HEK293 (cell line): ENCODE measurements at regions not wholly inside any gene's neighbourhood (a gene's known extent, or its start where the extent isn't known, plus 50 kb on each side); places are given as distances from the start of the nearest gene placed in this dataset.

Source experiments
- CTCF ChIA-PET: fragments of 350-600 bp; formaldehyde crosslinking; extraction: SDS; loops from one replicate; lab custom pipeline; 2021; ENCODE audit warnings: antibody characterized with exemption; lab: Yijun Ruan, JAX
- POLR2A ChIA-PET: fragments of 300-600 bp; formaldehyde crosslinking; extraction: SDS; loops from one replicate; lab custom pipeline; 2020; ENCODE audit warnings: antibody characterized with exemption, inconsistent platforms; lab: Yijun Ruan, JAX
- H3K27ac ChIP-seq: fragments of 200-500 bp; sonication (Bioruptor generic); 2 replicates; pipeline ENCODE4 v1.5.1; 2014; ENCODE audit warnings: low read depth, low read length, control low read depth, inconsistent platforms; ENCODE audit errors: extremely low read depth
- H3K36me3 ChIP-seq, 2 experiments: fragments of 200-500 bp in 1 of 2; sonication (Bioruptor generic) in 1 of 2; 1 replicate in 1 of 2; 2 replicates in 1 of 2; pipeline ENCODE4 v1.5.1; 2014 to 2017; ENCODE audit warnings: inconsistent platforms in 2 of 2, low read length in 2 of 2; ENCODE audit not compliant: control insufficient read depth in 2 of 2, insufficient read depth in 1 of 2
- H3K4me1 ChIP-seq: fragments of 200-500 bp; sonication (Bioruptor generic); 2 replicates; pipeline ENCODE4 v1.5.1; 2014; ENCODE audit warnings: mild to moderate bottlenecking, low read length, inconsistent platforms; ENCODE audit not compliant: control insufficient read depth, insufficient read depth
- H3K4me3 ChIP-seq: 2 replicates; pipeline ENCODE4 v1.5.1; 2011; ENCODE audit warnings: low read depth, mild to moderate bottlenecking, control low read depth, low read length, moderate library complexity
- H3K9me3 ChIP-seq: fragments of 200-500 bp; sonication (Bioruptor generic); 2 replicates; pipeline ENCODE4 v1.5.1; 2014; ENCODE audit warnings: low read depth, low read length, inconsistent platforms; ENCODE audit not compliant: control insufficient read depth, insufficient read depth
- ELK4 ChIP-seq: IDR thresholded peaks from 2 replicates; pipeline ENCODE4 v1.6.1; 2011; ENCODE audit warnings: mild to moderate bottlenecking, low read depth, low read length, borderline replicate concordance
- FEZF1 ChIP-seq: fragments of 450-650 bp; formaldehyde crosslinking; IDR thresholded peaks from 2 replicates; pipeline ENCODE4 v1.5.1; 2016; ENCODE audit warnings: missing biosample characterization, missing genetic modification characterization
- GLIS2 ChIP-seq: fragments of 450-650 bp; formaldehyde crosslinking; IDR thresholded peaks from 2 replicates; pipeline ENCODE4 v1.5.1; 2016; ENCODE audit warnings: missing biosample characterization, missing genetic modification characterization
- KLF10 ChIP-seq: fragments of 450-650 bp; IDR thresholded peaks from 2 replicates; pipeline ENCODE4 v1.5.1; 2018; ENCODE audit warnings: missing biosample characterization, mild to moderate bottlenecking, missing genetic modification characterization
- KLF9 ChIP-seq: fragments of 450-650 bp; formaldehyde crosslinking; IDR thresholded peaks from 2 replicates; pipeline ENCODE4 v1.5.1; 2016; ENCODE audit warnings: missing biosample characterization, missing genetic modification characterization, low read depth
- MEIS1 ChIP-seq: sonication (generic); formaldehyde crosslinking; IDR thresholded peaks from 2 replicates; pipeline ENCODE4 v1.8.1; 2022; ENCODE audit warnings: missing genetic modification reagents, mild to moderate bottlenecking, borderline replicate concordance
- PRDM10 ChIP-seq: fragments of 450-650 bp; formaldehyde crosslinking; IDR thresholded peaks from 2 replicates; pipeline ENCODE4 v1.5.1; 2016; ENCODE audit warnings: missing biosample characterization, missing genetic modification characterization
- SALL2 ChIP-seq: fragments of 450-650 bp; formaldehyde crosslinking; IDR thresholded peaks from 2 replicates; pipeline ENCODE4 v1.5.0; 2017; ENCODE audit warnings: missing biosample characterization, mild to moderate bottlenecking, missing genetic modification characterization, borderline replicate concordance
- SCRT1 ChIP-seq: fragments of 450-650 bp; formaldehyde crosslinking; IDR thresholded peaks from 2 replicates; pipeline ENCODE4 v1.5.1; 2016; ENCODE audit warnings: missing biosample characterization, missing genetic modification characterization, borderline replicate concordance
- SETDB1 ChIP-seq: IDR thresholded peaks from one replicate; pipeline ENCODE4 v1.6.1; 2017; ENCODE audit warnings: mild to moderate bottlenecking, low read length, moderate library complexity, mixed read lengths; ENCODE audit not compliant: insufficient read length
- TRIM28 ChIP-seq: IDR thresholded peaks from 2 replicates; pipeline ENCODE4 v1.6.1; 2011; ENCODE audit warnings: low read length, control low read depth, borderline replicate concordance
- ZBTB17 ChIP-seq: fragments of 450-650 bp; formaldehyde crosslinking; IDR thresholded peaks from 2 replicates; pipeline ENCODE4 v1.5.1; 2016; ENCODE audit warnings: missing biosample characterization, missing genetic modification characterization
- ZBTB44 ChIP-seq: fragments of 450-650 bp; IDR thresholded peaks from 2 replicates; pipeline ENCODE4 v1.5.1; 2018; ENCODE audit warnings: missing biosample characterization, mild to moderate bottlenecking, missing genetic modification characterization
- ZFP41 ChIP-seq: fragments of 450-650 bp; formaldehyde crosslinking; IDR thresholded peaks from 2 replicates; pipeline ENCODE4 v1.5.1; 2016; ENCODE audit warnings: missing biosample characterization, missing genetic modification characterization, borderline replicate concordance
- ZFP69B ChIP-seq: fragments of 450-650 bp; formaldehyde crosslinking; IDR thresholded peaks from 2 replicates; pipeline ENCODE4 v1.5.1; 2016; ENCODE audit warnings: missing biosample characterization, missing genetic modification characterization
- ZNF184 ChIP-seq: fragments of 450-650 bp; IDR thresholded peaks from 2 replicates; pipeline ENCODE4 v1.5.1; 2018; ENCODE audit warnings: missing biosample characterization, mild to moderate bottlenecking, missing genetic modification characterization
- ZNF274 ChIP-seq, 2 experiments: fragments of 200-500 bp in 1 of 2; fragments of 450-650 bp in 1 of 2; sonication (Bioruptor generic) in 1 of 2; formaldehyde crosslinking in 1 of 2; IDR thresholded peaks; 2 replicates each; pipeline versions ENCODE4 v1.5.1 to v1.6.1; 2014 to 2016; ENCODE audit warnings: borderline replicate concordance in 1 of 2, inconsistent platforms in 1 of 2, low read length in 1 of 2, missing biosample characterization in 1 of 2, missing genetic modification characterization in 1 of 2
- ZNF350 ChIP-seq: fragments of 450-650 bp; formaldehyde crosslinking; IDR thresholded peaks from 2 replicates; pipeline ENCODE4 v1.5.0; 2017; ENCODE audit warnings: missing biosample characterization, mild to moderate bottlenecking, missing genetic modification characterization
- ZNF449 ChIP-seq: fragments of 450-650 bp; formaldehyde crosslinking; IDR thresholded peaks from 2 replicates; pipeline ENCODE4 v1.5.1; 2017; ENCODE audit warnings: missing biosample characterization, mild to moderate bottlenecking, missing genetic modification characterization, moderate library complexity
- ZNF473 ChIP-seq: fragments of 450-650 bp; formaldehyde crosslinking; IDR thresholded peaks from 2 replicates; pipeline ENCODE4 v1.5.1; 2017; ENCODE audit warnings: missing biosample characterization, missing genetic modification characterization
- ZNF704 ChIP-seq: fragments of 450-650 bp; formaldehyde crosslinking; IDR thresholded peaks from 2 replicates; pipeline ENCODE4 v1.5.1; 2016; ENCODE audit warnings: missing biosample characterization, missing genetic modification characterization
- ZNF707 ChIP-seq: fragments of 450-650 bp; formaldehyde crosslinking; IDR thresholded peaks from 2 replicates; pipeline ENCODE4 v1.5.1; 2016; ENCODE audit warnings: missing biosample characterization, missing genetic modification characterization

GRCh38 chr20:11047559-11047958 is 373.8 kb upstream of the JAG1 start:
- Histone ChIP-seq H3K36me3 (no peaks in the 10 kb centered on the region), H3K4me1 (no peaks in the 10 kb centered on the region), H3K4me3 (no peak overlapping the region), H3K9me3 (no peaks in the 10 kb centered on the region), H3K27ac (no peak overlapping the region)
- no peak for TF ChIP-seq KLF10 (tag by site-specific recombination)
- TF ChIP-seq ZNF274 (IDR thresholded peaks at IDR 0.05; ENCODE audit: low read length) = no peak
- no peak for TF ChIP-seq ZNF274 (tag by site-specific recombination; IDR thresholded peaks at IDR 0.05; ENCODE audit: borderline replicate concordance)
- TF ChIP-seq MEIS1 = peak; percentile 62
- CTCF ChIA-PET = interaction anchor here (0.8 kb wide), 1 partner anchor 158 kb away, joined by 3 read pairs; no protein-coding TSS in a partner anchor
- POLR2A ChIA-PET = no interaction called here

- Histone ChIP-seq H3K4me1 (no peaks in the 10 kb centered on the region), H3K36me3 (no peaks in the 10 kb centered on the region), H3K9me3 (no peaks in the 10 kb centered on the region), H3K27ac (no peak overlapping the region), H3K4me3 (no peak overlapping the region)
- CTCF ChIA-PET = no interaction called here
- TF ChIP-seq ZBTB44 (tag by site-specific recombination) = no peak
- no peak for TF ChIP-seq ZNF473 (tag by site-specific recombination)
- TF ChIP-seq ZBTB17 (tag by site-specific recombination) = no peak
- TF ChIP-seq ZFP69B = no peak
- no peak for TF ChIP-seq SCRT1 (tag by site-specific recombination)
- no peak for TF ChIP-seq FEZF1
- TF ChIP-seq TRIM28 = no peak
- no peak for TF ChIP-seq SETDB1
- no peak for TF ChIP-seq GLIS2
- no peak for TF ChIP-seq ZNF707 (tag by site-specific recombination)
- TF ChIP-seq KLF9 (tag by site-specific recombination) = no peak
- TF ChIP-seq ZNF449 (tag by site-specific recombination) = no peak
- TF ChIP-seq ZNF184 = no peak
- no peak for TF ChIP-seq ZFP41 (tag by site-specific recombination)
- no peak for TF ChIP-seq SALL2
- no peak for TF ChIP-seq ZNF350 (tag by site-specific recombination)
- TF ChIP-seq ELK4 = no peak
- TF ChIP-seq PRDM10 (tag by site-specific recombination) = no peak
- no peak for TF ChIP-seq ZNF704
- POLR2A ChIA-PET = no interaction called here
Observed at GRCh38 chr20:11048739-11049138, 374.9 kb upstream of the JAG1 start.
